WI38 (cell line): ENCODE measurements at regions not wholly inside any gene's neighbourhood (a gene's known extent, or its start where the extent isn't known, plus 50 kb on each side); places are given as distances from the start of the nearest gene placed in this dataset.

Experiments used
- H3K4me3 ChIP-seq: 2 replicates; pipeline ENCODE4 v1.5.1; 2011; ENCODE audit warnings: low read depth, mild to moderate bottlenecking, control low read depth, low read length
- CTCF ChIP-seq: IDR thresholded peaks from 2 replicates; pipeline ENCODE4 v1.5.1; 2012; ENCODE audit warnings: low read depth, mild to moderate bottlenecking, control low read depth, low read length

DNA sequence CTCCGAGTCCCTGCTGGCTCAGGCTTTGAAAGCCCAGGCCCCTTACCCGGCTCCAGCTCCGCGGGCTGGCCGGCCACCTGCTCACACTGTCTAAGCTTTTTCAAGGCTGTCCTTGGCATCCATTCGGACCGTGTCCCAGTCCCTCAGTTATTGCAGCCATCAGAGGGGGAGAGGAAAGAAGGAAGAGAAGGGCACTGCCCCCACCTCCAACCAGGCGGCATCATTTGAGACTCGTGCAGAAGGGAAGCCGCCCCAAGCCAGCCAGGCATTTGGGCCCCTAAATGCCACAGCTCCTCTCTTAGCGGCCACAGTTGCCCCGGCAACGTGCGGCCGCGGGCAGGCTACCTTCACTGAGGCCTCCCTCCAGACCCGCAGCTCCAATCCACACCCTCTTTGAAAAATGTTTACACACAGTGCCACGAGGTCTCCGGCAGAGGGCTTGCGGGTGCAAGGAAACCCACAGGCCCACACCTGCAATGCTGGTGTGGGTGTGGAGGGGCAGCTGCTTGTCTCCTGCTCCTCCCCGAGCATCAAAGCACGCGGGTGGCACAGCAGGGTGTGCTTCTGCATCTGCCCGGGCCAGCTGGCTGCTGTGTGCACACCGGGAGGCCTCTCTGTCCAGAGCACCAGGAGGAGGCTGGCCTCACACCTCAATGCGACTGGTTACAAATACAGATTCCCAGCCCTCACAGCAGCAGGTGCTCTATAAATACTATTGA is 124.4 kb downstream of the CTTN start:
- TF ChIP-seq CTCF = no peak
- H3K4me3 ChIP-seq = no peak overlapping the region

DNA sequence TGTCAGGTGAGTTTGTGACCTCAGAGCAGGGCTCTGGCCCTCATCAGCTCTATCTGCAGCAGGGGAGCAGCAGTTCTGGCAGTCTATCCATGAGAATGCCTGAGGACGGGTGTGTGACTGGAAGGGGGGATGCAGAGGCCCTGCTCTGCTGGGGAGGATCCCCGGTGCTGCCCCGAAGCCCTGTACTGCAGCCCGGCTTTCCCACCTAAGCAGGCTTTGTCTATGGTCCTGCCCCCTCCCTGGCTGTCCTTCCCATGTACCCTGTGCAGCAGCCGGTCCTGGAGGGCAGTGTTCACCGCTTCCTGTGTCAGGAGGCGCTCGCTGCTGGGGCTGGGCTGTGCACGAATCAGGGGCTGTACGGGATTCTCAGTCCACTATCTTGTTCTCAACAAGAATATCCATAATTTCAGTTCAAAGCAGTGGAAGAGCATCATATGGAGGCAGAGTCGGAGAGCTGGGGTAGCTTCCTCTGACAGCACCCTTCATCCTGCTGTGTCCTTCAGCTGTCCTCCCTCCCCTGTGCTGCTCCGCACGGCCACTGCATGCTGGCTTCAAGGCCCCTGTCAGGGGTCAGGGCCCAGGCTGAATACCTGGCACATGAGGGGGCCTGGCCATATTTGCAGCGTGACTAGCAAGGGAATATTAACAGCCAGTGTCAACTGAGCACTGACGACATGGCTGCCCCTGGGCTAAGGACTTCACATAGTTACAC is 125.2 kb downstream of the CTTN start:
- TF ChIP-seq CTCF = no peak

DNA sequence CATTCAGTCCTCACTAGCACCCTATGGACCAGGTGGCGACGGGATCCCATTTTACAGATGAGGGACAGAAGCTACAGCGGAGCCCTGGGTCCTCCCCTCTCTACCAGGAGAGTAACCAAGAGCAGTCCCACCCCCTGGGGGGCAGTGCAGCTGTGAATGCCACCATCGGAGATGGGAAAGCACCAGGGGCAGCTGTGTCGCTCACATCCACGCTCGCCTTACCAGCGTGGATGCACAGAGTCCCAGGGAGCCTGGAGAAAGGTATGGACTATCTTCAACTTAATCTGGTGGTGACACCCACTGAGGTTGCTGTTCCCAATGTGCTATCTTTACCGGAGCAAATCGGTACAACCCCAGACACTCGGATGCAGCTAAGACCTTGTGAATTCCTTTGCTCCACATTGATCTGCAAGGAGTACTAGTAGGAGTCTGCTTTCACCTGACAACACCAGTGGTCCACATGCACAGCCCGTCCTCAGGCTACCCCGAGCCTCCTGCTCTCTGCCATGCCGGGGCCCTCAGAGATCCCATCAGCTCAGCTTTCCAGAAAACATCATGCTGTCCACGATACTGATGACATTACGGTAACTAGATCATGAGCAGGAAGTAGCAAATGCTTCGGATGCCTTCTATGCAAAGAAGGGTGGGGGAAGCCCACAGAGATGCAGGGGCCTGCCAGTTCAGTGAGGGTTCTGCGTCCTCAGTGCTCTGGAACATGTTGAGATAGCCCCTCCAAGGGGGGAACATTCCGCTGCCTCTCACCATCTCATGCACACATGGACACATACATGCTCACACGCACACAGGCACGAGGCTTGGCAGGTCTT is 126.0 kb downstream of the CTTN start:
- no peak for TF ChIP-seq CTCF
- H3K4me3 ChIP-seq = no peak overlapping the region

More for the DNA sequence above, 125.2 kb downstream of the CTTN start:
- H3K4me3 ChIP-seq = no peak overlapping the region

- no peak for TF ChIP-seq CTCF
Observed at GRCh38 chr11:70525006-70525405, 126.7 kb downstream of the CTTN start.

DNA sequence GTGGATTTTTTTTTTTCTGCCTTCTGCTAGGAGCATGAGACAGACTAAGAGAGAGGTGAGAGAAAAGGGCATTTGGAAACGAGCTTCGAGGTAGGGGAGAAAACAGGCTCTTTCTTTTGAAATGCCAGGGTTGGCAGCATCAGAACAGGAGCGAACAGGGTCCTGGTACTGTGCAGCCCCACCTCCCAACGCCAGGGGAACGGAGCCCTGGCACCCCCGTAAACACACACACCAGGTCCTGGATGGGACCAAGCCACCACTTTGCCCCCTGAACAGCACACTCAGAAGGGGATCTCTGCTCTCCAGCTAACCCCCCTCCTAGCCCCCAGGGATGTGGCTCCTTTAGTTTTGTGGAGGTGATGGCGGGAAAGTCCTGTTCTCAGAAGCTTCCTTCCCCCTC is 127.1 kb downstream of the CTTN start:
- TF ChIP-seq CTCF = no peak
- no peak overlapping the region for H3K4me3 ChIP-seq

More at GRCh38 chr11:70525006-70525405, 126.7 kb downstream of the CTTN start:
- H3K4me3 ChIP-seq = no peak overlapping the region

GRCh38 chr11:70526116-70527045 is 128.1 kb downstream of the CTTN start:
- no peak overlapping the region for H3K4me3 ChIP-seq
- no peak for TF ChIP-seq CTCF
